Fibroblast of villous mesenchyme (primary cell): ENCODE measurements at regions not wholly inside any gene's neighbourhood (a gene's known extent, or its start where the extent isn't known, plus 50 kb on each side); places are given as distances from the start of the nearest gene placed in this dataset.

Source experiments
- DNase-seq: peaks from one replicate; pipeline ENCODE4 v3.0.0-alpha.2; 2010; ENCODE audit warnings: low read depth
- H3K4me3 ChIP-seq: 2 replicates; pipeline ENCODE4 v1.5.1; 2011; ENCODE audit warnings: low read depth, mild to moderate bottlenecking, low read length
- TF ChIP-seq, protein P1 (sequence below): IDR thresholded peaks from 2 replicates; pipeline ENCODE4 v1.5.1; 2012; ENCODE audit warnings: low read depth, mild to moderate bottlenecking, low read length; ENCODE audit not compliant: insufficient read depth

DNA sequence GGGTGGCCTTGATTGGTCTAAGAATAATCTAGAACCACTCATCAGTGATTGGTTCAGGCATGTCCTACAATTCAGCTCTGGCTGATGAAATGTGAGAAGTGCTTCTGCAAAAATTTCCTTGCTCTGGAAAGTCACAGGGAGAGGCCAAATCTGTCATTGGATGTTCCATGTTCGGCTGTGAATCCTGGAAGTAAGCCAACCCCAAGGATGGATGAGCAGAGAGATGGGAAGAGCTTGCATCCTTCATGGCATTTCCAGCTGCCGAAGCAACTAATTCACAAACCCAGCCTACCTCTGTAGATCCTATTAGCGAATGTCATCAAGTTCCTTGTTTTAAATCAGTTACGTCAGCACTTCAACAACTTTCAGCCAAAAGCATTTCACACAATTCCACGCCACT, 187.2 kb upstream of the SOX4 start:
- H3K4me3 ChIP-seq: no peak overlapping the region
- TF ChIP-seq, protein P1, sequence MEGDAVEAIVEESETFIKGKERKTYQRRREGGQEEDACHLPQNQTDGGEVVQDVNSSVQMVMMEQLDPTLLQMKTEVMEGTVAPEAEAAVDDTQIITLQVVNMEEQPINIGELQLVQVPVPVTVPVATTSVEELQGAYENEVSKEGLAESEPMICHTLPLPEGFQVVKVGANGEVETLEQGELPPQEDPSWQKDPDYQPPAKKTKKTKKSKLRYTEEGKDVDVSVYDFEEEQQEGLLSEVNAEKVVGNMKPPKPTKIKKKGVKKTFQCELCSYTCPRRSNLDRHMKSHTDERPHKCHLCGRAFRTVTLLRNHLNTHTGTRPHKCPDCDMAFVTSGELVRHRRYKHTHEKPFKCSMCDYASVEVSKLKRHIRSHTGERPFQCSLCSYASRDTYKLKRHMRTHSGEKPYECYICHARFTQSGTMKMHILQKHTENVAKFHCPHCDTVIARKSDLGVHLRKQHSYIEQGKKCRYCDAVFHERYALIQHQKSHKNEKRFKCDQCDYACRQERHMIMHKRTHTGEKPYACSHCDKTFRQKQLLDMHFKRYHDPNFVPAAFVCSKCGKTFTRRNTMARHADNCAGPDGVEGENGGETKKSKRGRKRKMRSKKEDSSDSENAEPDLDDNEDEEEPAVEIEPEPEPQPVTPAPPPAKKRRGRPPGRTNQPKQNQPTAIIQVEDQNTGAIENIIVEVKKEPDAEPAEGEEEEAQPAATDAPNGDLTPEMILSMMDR: no peak
- DNase-seq: no peak

DNA sequence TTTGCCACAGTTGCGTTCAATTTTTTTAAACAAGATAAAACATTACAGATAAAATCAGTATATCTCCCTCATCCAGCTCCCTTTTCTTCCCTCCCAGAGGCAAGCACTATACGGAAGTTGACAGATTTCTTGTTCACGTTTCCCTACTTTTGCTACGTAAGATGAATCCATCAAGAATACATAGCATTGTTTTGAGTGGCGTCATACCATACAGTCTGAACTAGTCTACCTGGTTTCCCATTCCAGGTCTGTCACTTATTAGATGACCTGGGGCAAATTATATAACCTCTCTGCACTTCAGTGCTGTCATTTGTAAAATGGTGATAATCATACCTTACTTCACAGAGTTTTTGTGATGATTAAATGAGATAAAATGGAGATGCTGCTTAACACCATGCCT, 184.3 kb upstream of the SOX4 start:
- TF ChIP-seq, protein P1: no peak
- DNase-seq: no peak
- H3K4me3 ChIP-seq: no peak overlapping the region

DNA sequence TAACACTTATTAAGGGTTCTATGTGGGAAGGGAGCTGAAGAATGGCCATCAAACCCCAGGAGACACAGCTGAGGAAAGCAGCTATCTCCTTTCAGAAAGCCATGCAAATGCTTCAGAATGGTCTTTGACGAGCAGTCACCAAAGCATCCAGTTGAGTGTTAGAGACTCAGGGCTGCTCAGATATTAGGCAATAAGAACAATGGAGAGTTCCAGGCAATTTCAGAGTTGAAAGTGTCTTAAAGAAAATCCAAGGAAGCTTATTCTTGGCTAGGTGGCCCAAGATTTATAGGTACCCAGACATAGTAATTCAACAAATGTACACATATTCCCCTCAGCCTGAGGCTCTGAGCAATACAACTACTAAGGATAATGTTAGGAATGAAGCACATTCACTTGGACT, 180.1 kb upstream of the SOX4 start:
- H3K4me3 ChIP-seq: no peak overlapping the region
- no peak for DNase-seq
- TF ChIP-seq, protein P1: no peak

DNA sequence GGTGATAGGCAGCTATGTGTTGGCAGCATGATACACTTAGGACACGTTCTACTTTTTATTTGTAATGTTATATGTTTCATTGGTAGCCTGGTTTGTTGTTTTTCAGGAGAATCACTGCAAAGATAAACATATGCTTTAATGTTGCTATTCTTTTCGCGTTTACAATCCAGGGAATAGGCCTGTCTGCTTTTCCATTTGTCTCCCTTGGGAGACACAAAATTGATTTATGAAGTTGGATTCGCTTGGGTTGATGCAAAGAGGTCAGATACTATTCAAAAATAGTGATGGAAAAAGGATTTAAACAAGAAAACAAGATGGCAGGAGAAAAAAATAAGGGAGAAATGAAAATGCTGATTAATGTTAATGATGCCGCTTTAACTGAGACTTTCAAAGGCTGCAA, 179.5 kb upstream of the SOX4 start:
- no peak overlapping the region for H3K4me3 ChIP-seq
- DNase-seq: peak; percentile 15
- TF ChIP-seq, protein P1: no peak

DNA sequence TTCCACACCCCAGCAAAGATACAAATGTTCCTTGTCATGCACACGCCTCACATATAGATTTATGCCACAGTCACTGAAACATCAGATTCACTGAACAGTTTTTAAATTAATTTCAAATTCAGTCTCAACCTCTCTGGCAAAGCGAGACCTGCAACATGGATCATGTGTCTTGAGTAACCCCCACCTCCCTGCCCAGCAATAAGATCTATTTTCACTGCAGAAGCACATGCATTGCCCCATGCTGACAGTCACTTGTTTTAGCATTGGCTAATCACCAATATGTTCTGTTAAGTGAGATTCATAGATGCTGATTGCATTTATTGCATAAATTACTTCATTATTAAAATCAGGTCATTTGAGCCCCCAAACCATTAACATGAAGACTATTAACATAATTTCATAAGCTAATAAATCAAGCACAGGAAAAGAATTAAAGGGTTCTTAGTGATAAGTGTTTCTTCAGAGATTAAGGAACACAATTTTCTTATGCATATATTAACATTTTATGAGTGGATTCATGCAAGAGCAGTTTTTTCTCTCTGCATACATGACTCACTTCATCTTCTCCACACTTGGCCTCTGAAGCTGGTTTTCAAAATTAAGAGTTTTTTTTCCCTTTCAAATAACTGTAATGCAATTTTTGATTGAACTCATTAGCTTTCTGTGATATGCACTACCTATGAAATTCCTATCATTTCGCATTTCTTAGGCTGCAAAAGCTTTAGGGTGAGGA, 173.2 kb upstream of the SOX4 start:
- no peak overlapping the region for H3K4me3 ChIP-seq
- no peak for DNase-seq
- TF ChIP-seq, protein P1: no peak

- DNase-seq: no peak
- TF ChIP-seq, protein P1: no peak
- no peak overlapping the region for H3K4me3 ChIP-seq
Observed at GRCh38 chr6:21420926-21421325, 172.6 kb upstream of the SOX4 start.
